HuH-7 (cell line): ENCODE measurements at regions not wholly inside any gene's neighbourhood (a gene's known extent, or its start where the extent isn't known, plus 50 kb on each side); places are given as distances from the start of the nearest gene placed in this dataset.

Experiments used
- DNase-seq: peaks from one replicate; pipeline ENCODE4 v3.0.0; 2011; ENCODE audit warnings: low spot score

GRCh38 chr5:74954919-74955318, 88.7 kb upstream of the FAM169A start:
- no peak for DNase-seq

GRCh38 chr5:74953937-74954720, 87.9 kb upstream of the FAM169A start:
- DNase-seq, result no peak

GRCh38 chr5:74953554-74953936, 87.4 kb upstream of the FAM169A start:
- DNase-seq, result no peak

GRCh38 chr5:74952406-74952805, 86.2 kb upstream of the FAM169A start:
- DNase-seq, result no peak

GRCh38 chr5:74951865-74952264, 85.7 kb upstream of the FAM169A start:
- no peak for DNase-seq

- no peak for DNase-seq
Measured at GRCh38 chr5:74950836-74951515, 84.8 kb upstream of the FAM169A start.

GRCh38 chr5:74949976-74950375, 83.8 kb upstream of the FAM169A start:
- no peak for DNase-seq

GRCh38 chr5:74948031-74948546, 81.9 kb upstream of the FAM169A start:
- DNase-seq, result no peak

GRCh38 chr5:74946471-74946870, 80.3 kb upstream of the FAM169A start:
- DNase-seq, result no peak

GRCh38 chr5:74945561-74946165, 79.5 kb upstream of the FAM169A start:
- no peak for DNase-seq

GRCh38 chr5:74943905-74944304, 77.7 kb upstream of the FAM169A start:
- no peak for DNase-seq

GRCh38 chr5:74942622-74943286, 76.6 kb upstream of the FAM169A start:
- no peak for DNase-seq

- DNase-seq, result no peak
Measured at GRCh38 chr5:74940782-74941353, 74.7 kb upstream of the FAM169A start.

GRCh38 chr5:74938250-74938933, 72.2 kb upstream of the FAM169A start:
- DNase-seq, result no peak

GRCh38 chr5:74935752-74936091, 69.5 kb upstream of the FAM169A start:
- DNase-seq, result no peak

GRCh38 chr5:74934949-74935751, 69.0 kb upstream of the FAM169A start:
- DNase-seq, result no peak

GRCh38 chr5:74927336-74927735, 61.1 kb upstream of the FAM169A start:
- no peak for DNase-seq

GRCh38 chr5:74919487-74919886, 53.3 kb upstream of the FAM169A start:
- no peak for DNase-seq

- DNase-seq, result no peak
Measured at GRCh38 chr5:74919041-74919440, 52.9 kb upstream of the FAM169A start.

GRCh38 chr5:74918232-74918669, 52.1 kb upstream of the FAM169A start:
- no peak for DNase-seq
